ENCODE measurements at regions not wholly inside any gene's neighbourhood (a gene's known extent, or its start where the extent isn't known, plus 50 kb on each side); places are given as distances from the start of the nearest gene placed in this dataset.

DNA sequence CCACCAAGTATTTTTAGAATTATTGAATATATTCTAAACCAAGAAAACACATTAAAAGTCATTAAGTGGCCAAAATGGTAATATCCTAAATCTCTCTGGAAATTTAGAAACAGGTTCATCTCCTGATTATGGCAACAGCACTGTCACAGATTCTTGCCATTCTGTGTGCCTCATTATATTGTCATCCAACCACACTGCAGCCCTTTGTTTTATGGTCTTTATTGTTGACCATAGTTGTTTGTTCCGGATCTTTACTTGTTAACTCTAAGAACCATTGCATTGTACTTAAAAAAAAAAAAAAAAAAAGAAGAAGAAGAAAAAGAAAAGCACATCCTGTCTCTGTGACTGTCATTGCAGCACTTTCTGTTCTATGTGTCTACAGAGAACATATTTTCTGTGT is 822.1 kb upstream of the ADGRL3 start:
- no peak overlapping the region for H2BK5ac ChIP-seq (ENCODE audit: insufficient read length, low read length)
- H4K91ac ChIP-seq (ENCODE audit: insufficient read length, low read depth, low read length): no peak overlapping the region
- no peaks in the 10 kb centered on the region for H4K20me1 ChIP-seq (ENCODE audit: control insufficient read depth, insufficient read depth, insufficient read length)
- no peak overlapping the region for H4K5ac ChIP-seq (ENCODE audit: insufficient read length, low read depth, low read length)
- H3K79me1 ChIP-seq (ENCODE audit: insufficient read depth, low read depth, low read length, poor library complexity, severe bottlenecking): no peaks in the 10 kb centered on the region
- H2AFZ ChIP-seq (ENCODE audit: low read length): no peak overlapping the region
- no peak overlapping the region for H2BK15ac ChIP-seq (ENCODE audit: low read depth, low read length)
- no peak overlapping the region for H4K8ac ChIP-seq (replicated peaks; ENCODE audit: insufficient read length, low read depth, low read length)
- H3K9me3 ChIP-seq (ENCODE audit: control insufficient read depth, low read depth, low read length): no peaks in the 10 kb centered on the region
- H3K27ac ChIP-seq (ENCODE audit: insufficient read length, low read depth, low read length): no peak overlapping the region
- H3K18ac ChIP-seq (ENCODE audit: insufficient read length, low read depth, low read length): no peak overlapping the region
- H3K4ac ChIP-seq (ENCODE audit: low read depth, low read length): no peak overlapping the region
- WGBS (ENCODE audit: extremely low coverage, insufficient read length, low lambda C conversion rate): no CpG with 5 or more reads among the region's 1 CpG
- H3K14ac ChIP-seq (ENCODE audit: insufficient read depth, low read length): no peak overlapping the region
- Mint-ChIP-seq H3K36me3 (ENCODE audit: insufficient read depth in 1 of 3, low read depth in 3 of 3) (no peaks in the 10 kb centered on the region), H3K27me3 (ENCODE audit: low read depth) (no peaks in the 10 kb centered on the region), H3K27ac (no peak overlapping the region), H3K9me3 (no peaks in the 10 kb centered on the region; a peak in 1 of 5 replicates), H3K4me1 (peaks cover 0 to 3% of the 10 kb centered on the region in 2 experiments; a peak in 2 of 4 replicates), H3K4me3 (no peak overlapping the region)
- H3K79me2 ChIP-seq (ENCODE audit: insufficient read depth, low read length): no peaks in the 10 kb centered on the region
- H2BK12ac ChIP-seq (ENCODE audit: insufficient read length, low read depth, low read length): no peak overlapping the region
- H2AK5ac ChIP-seq (ENCODE audit: insufficient read length, low read length): no peak overlapping the region
- no peak overlapping the region for H2BK120ac ChIP-seq (ENCODE audit: low read depth, low read length, poor library complexity, severe bottlenecking)
- TF ChIP-seq, protein P1, sequence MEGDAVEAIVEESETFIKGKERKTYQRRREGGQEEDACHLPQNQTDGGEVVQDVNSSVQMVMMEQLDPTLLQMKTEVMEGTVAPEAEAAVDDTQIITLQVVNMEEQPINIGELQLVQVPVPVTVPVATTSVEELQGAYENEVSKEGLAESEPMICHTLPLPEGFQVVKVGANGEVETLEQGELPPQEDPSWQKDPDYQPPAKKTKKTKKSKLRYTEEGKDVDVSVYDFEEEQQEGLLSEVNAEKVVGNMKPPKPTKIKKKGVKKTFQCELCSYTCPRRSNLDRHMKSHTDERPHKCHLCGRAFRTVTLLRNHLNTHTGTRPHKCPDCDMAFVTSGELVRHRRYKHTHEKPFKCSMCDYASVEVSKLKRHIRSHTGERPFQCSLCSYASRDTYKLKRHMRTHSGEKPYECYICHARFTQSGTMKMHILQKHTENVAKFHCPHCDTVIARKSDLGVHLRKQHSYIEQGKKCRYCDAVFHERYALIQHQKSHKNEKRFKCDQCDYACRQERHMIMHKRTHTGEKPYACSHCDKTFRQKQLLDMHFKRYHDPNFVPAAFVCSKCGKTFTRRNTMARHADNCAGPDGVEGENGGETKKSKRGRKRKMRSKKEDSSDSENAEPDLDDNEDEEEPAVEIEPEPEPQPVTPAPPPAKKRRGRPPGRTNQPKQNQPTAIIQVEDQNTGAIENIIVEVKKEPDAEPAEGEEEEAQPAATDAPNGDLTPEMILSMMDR (conservative IDR thresholded peaks at IDR 0.05): no peak
- DNase-seq: no peak
- no peak overlapping the region for H3K23ac ChIP-seq (ENCODE audit: insufficient read length, low read depth, low read length)
- no peaks in the 10 kb centered on the region for H3K23me2 ChIP-seq (ENCODE audit: insufficient read length, low read depth, low read length, poor library complexity, severe bottlenecking)
- no peak overlapping the region for H3K56ac ChIP-seq (ENCODE audit: insufficient read length, low read depth, low read length)
- no peak overlapping the region for H2BK20ac ChIP-seq (ENCODE audit: low read depth, low read length, poor library complexity, severe bottlenecking)
- no peak overlapping the region for H3K4me2 ChIP-seq (ENCODE audit: insufficient read depth, insufficient read length, low read length)
- H3K27me3 ChIP-seq (ENCODE audit: insufficient read depth, low read length): no peaks in the 10 kb centered on the region
- no peaks in the 10 kb centered on the region for H3K4me1 ChIP-seq (ENCODE audit: insufficient read depth, low read length)
- no peak overlapping the region for H3K9ac ChIP-seq (ENCODE audit: extremely low read depth, insufficient read length, low read length)
- no peak overlapping the region for H3T11ph ChIP-seq (ENCODE audit: low read length)

All from H9 (cell line).